IMR-90 (cell line): ENCODE measurements at regions not wholly inside any gene's neighbourhood (a gene's known extent, or its start where the extent isn't known, plus 50 kb on each side); places are given as distances from the start of the nearest gene placed in this dataset.

Experiments used
- ATAC-seq: fragments of 200-7000 bp; cut with Tn5 transposase; 2 replicates; pipeline ENCODE4 v1.9.1; 2020; ENCODE audit warnings: low read depth, mild to moderate bottlenecking, moderate library complexity
- BruUV-seq: library from RNA; stranded (reverse); fragments of 400-500 nt; replicated peaks from 2 replicates; lab custom pipeline; 2021; lab: Mats Ljungman, UMichigan
- CTCF ChIA-PET: fragments of 300-600 bp; formaldehyde crosslinking; extraction: SDS; loops from one replicate; lab custom pipeline; 2021; ENCODE audit warnings: antibody characterized with exemption; lab: Yijun Ruan, JAX
- POLR2A ChIA-PET: fragments of 300-600 bp; sonication (Branson Sonifier 250); formaldehyde crosslinking; loops from one replicate; lab custom pipeline; 2022; ENCODE audit warnings: antibody characterized with exemption; ENCODE audit not compliant: unreplicated experiment; lab: Charles Lee
- DNase-seq: peaks from one replicate; pipeline ENCODE4 v3.0.0; 2013
- H2AFZ ChIP-seq: replicated peaks from 2 replicates; pipeline ENCODE3; 2013; ENCODE audit warnings: low read length, mild to moderate bottlenecking; ENCODE audit not compliant: poor library complexity
- H2AK5ac ChIP-seq: 2 replicates; pipeline ENCODE4 v1.6.1; 2013; ENCODE audit warnings: low read depth, low read length, inconsistent platforms
- H2AK9ac ChIP-seq: replicated peaks from 2 replicates; pipeline ENCODE3; 2013; ENCODE audit warnings: mild to moderate bottlenecking, low read depth, low read length, moderate library complexity; ENCODE audit not compliant: poor library complexity
- H2BK120ac ChIP-seq: 2 replicates; pipeline ENCODE4 v1.6.1; 2013; ENCODE audit warnings: low read depth, low read length, inconsistent platforms
- H2BK15ac ChIP-seq: 3 replicates; pipeline ENCODE4 v1.6.1; 2013; ENCODE audit warnings: low read depth, low read length, inconsistent platforms
- H2BK20ac ChIP-seq: 2 replicates; pipeline ENCODE4 v1.6.1; 2013; ENCODE audit warnings: low read depth, mild to moderate bottlenecking, inconsistent platforms, low read length, moderate library complexity
- H2BK5ac ChIP-seq: 2 replicates; pipeline ENCODE4 v1.6.1; 2013; ENCODE audit warnings: mild to moderate bottlenecking, low read depth, low read length, inconsistent platforms; ENCODE audit not compliant: poor library complexity, severe bottlenecking
- H3K14ac ChIP-seq: replicated peaks from 2 replicates; pipeline ENCODE4 v1.6.1; 2013; ENCODE audit warnings: low read depth, low read length, inconsistent platforms
- H3K18ac ChIP-seq: 2 replicates; pipeline ENCODE4 v1.6.1; 2013; ENCODE audit warnings: low read depth, low read length, control low read depth
- H3K23ac ChIP-seq: 2 replicates; pipeline ENCODE4 v1.6.1; 2013; ENCODE audit warnings: low read depth, low read length, inconsistent platforms
- H3K27ac ChIP-seq: 2 replicates; pipeline ENCODE4 v1.5.1; 2013; ENCODE audit warnings: mild to moderate bottlenecking, control low read depth, low read length; ENCODE audit not compliant: insufficient read depth
- H3K27me3 ChIP-seq: 2 replicates; pipeline ENCODE4 v1.6.1; 2013; ENCODE audit warnings: low read length; ENCODE audit not compliant: control insufficient read depth, insufficient read depth
- H3K36me3 ChIP-seq: 2 replicates; pipeline ENCODE4 v1.6.1; 2013; ENCODE audit warnings: low read length, mixed read lengths; ENCODE audit not compliant: control insufficient read depth, insufficient read depth
- H3K4ac ChIP-seq: 2 replicates; pipeline ENCODE4 v1.6.1; 2013; ENCODE audit warnings: low read depth, low read length, inconsistent platforms
- H3K4me1 ChIP-seq: 2 replicates; pipeline ENCODE4 v1.6.1; 2013; ENCODE audit warnings: low read length, mixed read lengths; ENCODE audit not compliant: control insufficient read depth, insufficient read depth
- H3K4me2 ChIP-seq: 2 replicates; pipeline ENCODE4 v1.6.1; 2013; ENCODE audit warnings: low read depth, mild to moderate bottlenecking, control low read depth, low read length, moderate library complexity
- H3K4me3 ChIP-seq: 2 replicates; pipeline ENCODE4 v1.5.1; 2013; ENCODE audit warnings: low read depth, mild to moderate bottlenecking, control low read depth, low read length, moderate library complexity; ENCODE audit not compliant: insufficient read depth
- H3K56ac ChIP-seq: 2 replicates; pipeline ENCODE4 v1.6.1; 2013; ENCODE audit warnings: low read length, inconsistent platforms; ENCODE audit not compliant: insufficient read depth; ENCODE audit errors: extremely low read depth
- H3K79me1 ChIP-seq, 2 experiments: 2 replicates each; pipeline ENCODE4 v1.6.1; 2013; ENCODE audit warnings: low read length in 2 of 2, inconsistent platforms in 1 of 2, low read depth in 1 of 2
- H3K9ac ChIP-seq: 2 replicates; pipeline ENCODE4 v1.6.1; 2013; ENCODE audit warnings: low read depth, low read length, control low read depth
- H3K9me1 ChIP-seq: 2 replicates; pipeline ENCODE4 v1.6.1; 2013; ENCODE audit warnings: low read length, inconsistent platforms; ENCODE audit not compliant: insufficient read depth
- H3K9me3 ChIP-seq: 2 replicates; pipeline ENCODE4 v1.6.1; 2013; ENCODE audit warnings: low read length; ENCODE audit not compliant: control insufficient read depth, insufficient read depth
- H4K20me1 ChIP-seq: 2 replicates; pipeline ENCODE4 v1.6.1; 2013; ENCODE audit warnings: low read length, inconsistent platforms; ENCODE audit not compliant: insufficient read depth
- H4K5ac ChIP-seq: 2 replicates; pipeline ENCODE4 v1.6.1; 2013; ENCODE audit warnings: mild to moderate bottlenecking, low read depth, low read length, control low read depth
- H4K8ac ChIP-seq, 2 experiments: 2 replicates each; pipeline ENCODE4 v1.6.1; 2013; ENCODE audit warnings: low read depth in 2 of 2, low read length in 2 of 2, control low read depth in 1 of 2, inconsistent platforms in 1 of 2
- H4K91ac ChIP-seq: 2 replicates; pipeline ENCODE4 v1.6.1; 2013; ENCODE audit warnings: low read depth, low read length, inconsistent platforms; ENCODE audit not compliant: insufficient read depth
- WGBS, 2 experiments: methylation state at CpG; one replicate each; pipeline versions ENCODE4 v1.1.5 to v1.1.7; 2013; ENCODE audit warnings: missing lambda C conversion rate in 2 of 2; ENCODE audit not compliant: insufficient read length in 1 of 2; ENCODE audit errors: extremely low coverage in 2 of 2; 5-methylcytosine and 5-hydroxymethylcytosine counted together
- dilution Hi-C: fragments of 300-500 bp; cut with HindIII; formaldehyde crosslinking; loops from one replicate; pipeline ENCODE4 v1.14.3; 2018; ENCODE audit warnings: low sequenced_read_pairs; ENCODE audit not compliant: unreplicated experiment
- in situ Hi-C: fragments of 300-500 bp; cut with MboI; formaldehyde crosslinking; loops from 3 replicates; pipeline ENCODE4 v1.14.3; 2019; ENCODE audit warnings: low sequenced_read_pairs, inconsistent platforms, mixed read lengths
- intact Hi-C: fragments of 100-400 bp; cut with micrococcal nuclease; formaldehyde crosslinking; loops from 2 replicates; pipeline ENCODE4 v1.10.0; 2022
- TF ChIP-seq, protein P1 (sequence below): fragments of 150-350 bp; IDR thresholded peaks from 2 replicates; pipeline ENCODE4 v1.6.1; 2017; ENCODE audit warnings: mild to moderate bottlenecking, antibody characterized with exemption, low read length, low read depth
- TF ChIP-seq, protein P2 (sequence below): fragments of 150-350 bp; IDR thresholded peaks from 2 replicates; pipeline ENCODE4 v1.6.1; 2016; ENCODE audit warnings: low read depth, mild to moderate bottlenecking, low read length, moderate library complexity, borderline replicate concordance

DNA sequence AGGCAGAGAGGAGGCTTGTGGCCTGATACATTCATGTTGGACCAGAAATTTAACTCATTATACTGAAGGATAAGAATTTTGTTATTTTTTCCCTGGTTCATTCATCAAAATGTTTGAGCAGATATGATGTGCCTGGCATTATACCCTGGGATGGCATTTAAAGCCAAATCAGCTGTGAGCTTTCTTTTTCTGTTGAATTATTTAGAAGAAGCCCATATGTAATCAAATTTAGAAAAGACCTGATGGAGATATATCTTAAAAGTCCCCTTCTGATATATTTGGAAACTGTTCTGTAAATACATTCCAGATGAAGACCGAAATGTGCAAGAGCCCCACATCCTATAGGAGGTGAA, 743.1 kb upstream of the HS6ST1 start:
- TF ChIP-seq, protein P1, sequence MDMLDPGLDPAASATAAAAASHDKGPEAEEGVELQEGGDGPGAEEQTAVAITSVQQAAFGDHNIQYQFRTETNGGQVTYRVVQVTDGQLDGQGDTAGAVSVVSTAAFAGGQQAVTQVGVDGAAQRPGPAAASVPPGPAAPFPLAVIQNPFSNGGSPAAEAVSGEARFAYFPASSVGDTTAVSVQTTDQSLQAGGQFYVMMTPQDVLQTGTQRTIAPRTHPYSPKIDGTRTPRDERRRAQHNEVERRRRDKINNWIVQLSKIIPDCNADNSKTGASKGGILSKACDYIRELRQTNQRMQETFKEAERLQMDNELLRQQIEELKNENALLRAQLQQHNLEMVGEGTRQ, result no peak
- TF ChIP-seq, protein P2, sequence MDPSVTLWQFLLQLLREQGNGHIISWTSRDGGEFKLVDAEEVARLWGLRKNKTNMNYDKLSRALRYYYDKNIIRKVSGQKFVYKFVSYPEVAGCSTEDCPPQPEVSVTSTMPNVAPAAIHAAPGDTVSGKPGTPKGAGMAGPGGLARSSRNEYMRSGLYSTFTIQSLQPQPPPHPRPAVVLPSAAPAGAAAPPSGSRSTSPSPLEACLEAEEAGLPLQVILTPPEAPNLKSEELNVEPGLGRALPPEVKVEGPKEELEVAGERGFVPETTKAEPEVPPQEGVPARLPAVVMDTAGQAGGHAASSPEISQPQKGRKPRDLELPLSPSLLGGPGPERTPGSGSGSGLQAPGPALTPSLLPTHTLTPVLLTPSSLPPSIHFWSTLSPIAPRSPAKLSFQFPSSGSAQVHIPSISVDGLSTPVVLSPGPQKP, result no peak
- Histone ChIP-seq H2AFZ (no peak overlapping the region), H4K5ac (no peak overlapping the region), H2BK120ac (no peak overlapping the region), H3K23ac (no peak overlapping the region), H2AK5ac (no peak overlapping the region), H2AK9ac (no peak overlapping the region), H3K9me1 (no peaks in the 10 kb centered on the region), H3K27me3 (no peaks in the 10 kb centered on the region), H3K79me1 (no peaks in the 10 kb centered on the region), H3K27ac (no peak overlapping the region), H3K18ac (no peak overlapping the region), H3K4me3 (no peak overlapping the region), H2BK20ac (no peak overlapping the region), H2BK15ac (no peak overlapping the region), H3K9ac (no peak overlapping the region), H3K4me1 (no peaks in the 10 kb centered on the region), H3K4me2 (no peak overlapping the region), H3K14ac (no peak overlapping the region), H3K56ac (no peak overlapping the region), H4K8ac (no peak overlapping the region), H3K36me3 (no peaks in the 10 kb centered on the region), H4K91ac (no peak overlapping the region), H3K9me3 (peaks cover 9% of the 10 kb centered on the region), H4K20me1 (no peaks in the 10 kb centered on the region), H3K4ac (no peak overlapping the region), H2BK5ac (no peak overlapping the region)
- POLR2A ChIA-PET, result no interaction called here
- in situ Hi-C loops (no loop called here), intact Hi-C loops (no loop called here), dilution Hi-C loops (no loop called here)
- CTCF ChIA-PET, result interaction anchor here (0.7 kb wide), 1 partner anchor 137 kb away, joined by 3 read pairs; no protein-coding TSS in a partner anchor
- ATAC-seq (no peak), DNase-seq (no peak)
- WGBS, 2 experiments, result no CpG with 5 or more reads among the region's 1 CpG
- no TSS peak for BruUV-seq
